Activated CD4-positive, alpha-beta T cell treated with anti-CD3 and anti-CD28 coated beads for 48 hours (primary cell): ENCODE measurements at regions not wholly inside any gene's neighbourhood (a gene's known extent, or its start where the extent isn't known, plus 50 kb on each side); places are given as distances from the start of the nearest gene placed in this dataset.
A peak's percentile ranks its signal among the peaks of the same experiment; 100 is the strongest.
"Not testable (repeated sequence)": the region's sequence is repeated elsewhere in the genome, so short reads cannot be mapped to it uniquely, and the experiment has no call there.

Experiments
- DNase-seq: peaks from one replicate; pipeline ENCODE4 v3.0.0-alpha.2; 2020

- no peak for DNase-seq
Observed at GRCh38 chr2:159880729-159881128, 82.7 kb upstream of the CD302 start.

GRCh38 chr2:159879051-159879604, 81.1 kb upstream of the CD302 start:
- DNase-seq = peak; percentile 60

- DNase-seq = no peak
Observed at GRCh38 chr2:159875083-159875482, 77.1 kb upstream of the CD302 start.

- DNase-seq = no peak
Observed at GRCh38 chr2:159873258-159873657, 75.2 kb upstream of the CD302 start.

- no peak for DNase-seq
Observed at GRCh38 chr2:159872353-159872752, 74.3 kb upstream of the CD302 start.

GRCh38 chr2:159868598-159869159, 70.7 kb upstream of the CD302 start:
- DNase-seq = not testable (repeated sequence)

GRCh38 chr2:159867567-159868361, 69.8 kb upstream of the CD302 start:
- DNase-seq = no peak

GRCh38 chr2:159863526-159864160, 65.6 kb upstream of the CD302 start:
- DNase-seq = no peak

- DNase-seq = no peak
Observed at GRCh38 chr2:159860581-159861310, 62.7 kb upstream of the CD302 start.

GRCh38 chr2:159859583-159859982, 61.6 kb upstream of the CD302 start:
- no peak for DNase-seq

- no peak for DNase-seq
Observed at GRCh38 chr2:159856760-159857159, 58.8 kb upstream of the CD302 start.

GRCh38 chr2:159855557-159856061, 57.6 kb upstream of the CD302 start:
- DNase-seq = no peak

GRCh38 chr2:159855143-159855542, 57.1 kb upstream of the CD302 start:
- no peak for DNase-seq

- no peak for DNase-seq
Observed at GRCh38 chr2:159854481-159854880, 56.5 kb upstream of the CD302 start.

- DNase-seq = no peak
Observed at GRCh38 chr2:159853101-159853500, 55.1 kb upstream of the CD302 start.

- no peak for DNase-seq
Observed at GRCh38 chr2:159851941-159852340, 53.9 kb upstream of the CD302 start.

- no peak for DNase-seq
Observed at GRCh38 chr2:159850789-159851188, 52.8 kb upstream of the CD302 start.

- no peak for DNase-seq
Observed at GRCh38 chr2:159849160-159849813, 51.3 kb upstream of the CD302 start.
